DMS53 treated with DMSO at 0.1 percent for 48 hours (cell line): ENCODE measurements at regions not wholly inside any gene's neighbourhood (a gene's known extent, or its start where the extent isn't known, plus 50 kb on each side); places are given as distances from the start of the nearest gene placed in this dataset.
"Not testable (repeated sequence)": the region's sequence is repeated elsewhere in the genome, so short reads cannot be mapped to it uniquely, and the experiment has no call there.

Experiments
- DNase-seq: peaks from one replicate; lab custom pipeline; 2025; ENCODE audit not compliant: unreplicated experiment; lab: John Stamatoyannopoulos, UW

DNA sequence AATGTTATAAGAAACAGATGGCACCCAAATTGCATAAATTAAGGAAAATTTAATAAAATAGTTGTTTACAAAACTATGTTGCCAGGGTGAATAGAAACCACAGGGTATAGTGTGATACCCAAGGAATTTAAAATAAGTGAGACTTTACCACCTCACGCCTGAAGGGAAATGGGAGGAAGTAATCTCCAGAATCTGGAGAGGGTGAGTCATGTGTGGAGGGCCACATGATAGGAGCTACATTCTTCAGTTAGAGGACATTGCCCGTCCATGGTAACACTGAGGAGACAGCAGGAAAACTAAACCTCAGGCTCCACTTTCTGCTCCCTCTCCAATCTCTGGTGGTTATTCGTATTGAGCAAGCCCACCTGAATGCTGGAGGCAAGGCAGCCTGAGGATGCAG lies 97.2 kb upstream of the NXPH2 start:
- DNase-seq = peak; percentile 0

DNA sequence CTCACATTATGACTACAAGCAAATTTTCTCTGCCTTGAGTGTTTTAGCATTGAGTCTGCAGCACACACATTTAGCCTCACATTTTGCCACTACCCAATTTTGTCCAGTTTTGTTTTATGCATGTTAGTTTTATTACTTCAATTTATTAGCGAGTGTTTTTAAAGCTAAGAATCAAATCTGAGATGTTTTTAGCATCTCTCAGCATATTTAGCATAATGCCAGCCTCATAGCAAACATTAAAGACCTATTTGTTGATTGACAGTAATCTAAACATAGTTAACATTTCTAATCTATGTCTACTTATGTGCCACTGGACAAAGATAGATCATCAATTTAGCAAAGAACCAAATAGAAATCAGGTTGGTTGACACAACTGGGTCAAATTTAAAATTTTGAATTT lies 94.1 kb upstream of the NXPH2 start:
- no peak for DNase-seq

DNA sequence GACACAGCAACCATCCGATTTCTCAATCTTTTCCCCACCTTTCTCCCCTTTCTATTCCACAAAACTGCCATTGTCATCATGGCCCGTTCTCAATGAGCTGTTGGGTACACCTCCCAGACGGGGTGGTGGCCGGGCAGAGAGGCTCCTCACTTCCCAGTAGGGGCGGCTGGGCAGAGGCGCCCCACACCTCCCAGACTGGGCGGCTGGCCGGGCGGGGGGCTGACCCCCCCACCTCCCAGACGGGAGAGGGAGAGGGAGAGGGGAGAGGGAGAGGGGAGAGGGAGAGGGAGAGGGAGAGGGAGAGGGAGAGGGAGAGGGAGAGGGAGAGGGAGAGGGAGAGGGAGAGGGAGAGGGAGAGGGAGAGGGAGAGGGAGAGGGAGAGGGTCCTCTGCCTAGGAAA lies 91.9 kb upstream of the NXPH2 start:
- DNase-seq = not testable (repeated sequence)

DNA sequence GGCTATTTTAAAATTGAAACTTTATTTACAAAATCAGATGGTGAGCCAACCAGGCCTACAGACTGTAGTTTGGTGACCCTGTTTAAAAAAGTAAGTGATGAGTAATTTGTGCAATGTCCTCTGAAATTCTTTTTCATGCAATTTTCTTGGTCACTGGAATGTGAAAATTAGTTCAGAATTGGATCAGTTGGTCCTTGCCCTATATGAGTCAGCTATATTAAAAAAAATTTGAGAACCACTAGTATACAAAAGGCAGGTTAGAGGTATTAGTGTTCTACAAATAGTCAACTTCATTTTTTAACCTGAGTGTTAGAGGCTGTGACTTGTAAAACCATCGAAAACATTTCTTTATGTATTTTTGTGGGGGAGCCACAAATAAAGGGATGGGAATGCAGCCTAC lies 91.1 kb upstream of the NXPH2 start:
- DNase-seq = no peak

DNA sequence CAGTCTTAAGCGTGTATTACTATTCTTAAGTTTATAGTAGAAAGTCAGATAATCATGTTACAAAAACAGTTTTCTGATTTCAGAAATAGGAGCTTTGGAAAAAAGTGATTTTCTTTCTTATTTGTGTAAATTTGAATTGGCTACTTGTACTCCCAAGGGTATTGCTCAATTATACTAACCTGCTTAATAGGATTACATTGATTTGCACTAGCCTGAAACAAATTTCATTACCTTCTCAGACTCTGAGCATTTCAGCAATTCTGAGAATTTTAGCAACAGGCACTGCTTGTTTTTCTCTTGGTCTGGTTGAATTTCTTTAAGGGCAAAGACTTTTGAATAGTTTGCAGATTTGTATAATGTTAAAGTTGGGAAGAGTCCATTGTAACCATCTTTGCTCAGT lies 87.2 kb upstream of the NXPH2 start:
- no peak for DNase-seq

DNA sequence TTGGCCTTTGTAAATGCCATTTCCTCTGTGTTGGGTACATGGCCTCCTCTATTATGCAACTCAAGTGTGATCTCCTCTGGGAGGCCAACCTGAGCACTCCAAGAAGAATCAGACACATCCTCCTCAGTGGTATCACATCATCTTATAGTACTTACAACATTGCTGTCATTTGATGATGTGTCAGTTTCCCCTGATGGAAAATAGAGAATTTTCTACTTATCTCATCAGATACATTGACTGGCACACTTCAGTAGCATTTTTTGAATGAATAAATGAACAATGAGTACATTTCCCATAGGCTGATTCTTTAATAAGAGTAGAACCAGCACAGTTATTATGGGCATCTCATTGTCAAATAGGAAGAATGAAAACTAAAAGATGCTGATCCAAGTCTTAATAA lies 86.6 kb upstream of the NXPH2 start:
- DNase-seq = no peak

DNA sequence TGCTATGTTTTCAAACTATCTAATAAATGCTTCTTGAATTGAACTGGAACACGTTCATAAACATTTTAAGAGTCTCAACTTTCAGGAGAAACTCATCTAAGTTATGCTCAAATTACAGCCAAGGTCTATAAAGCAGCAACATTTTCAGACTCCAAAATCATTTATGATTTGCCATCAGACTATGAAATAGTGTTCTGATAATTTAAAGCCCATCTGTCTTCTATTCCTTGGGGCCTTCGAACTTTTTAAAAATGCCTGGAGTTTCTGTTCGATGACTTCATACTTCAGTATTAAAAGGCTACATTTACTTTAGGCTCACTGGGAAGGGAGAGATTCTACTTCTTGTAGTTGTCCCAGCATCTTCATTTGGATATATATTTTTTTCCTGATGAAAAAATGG lies 73.6 kb upstream of the NXPH2 start:
- no peak for DNase-seq

DNA sequence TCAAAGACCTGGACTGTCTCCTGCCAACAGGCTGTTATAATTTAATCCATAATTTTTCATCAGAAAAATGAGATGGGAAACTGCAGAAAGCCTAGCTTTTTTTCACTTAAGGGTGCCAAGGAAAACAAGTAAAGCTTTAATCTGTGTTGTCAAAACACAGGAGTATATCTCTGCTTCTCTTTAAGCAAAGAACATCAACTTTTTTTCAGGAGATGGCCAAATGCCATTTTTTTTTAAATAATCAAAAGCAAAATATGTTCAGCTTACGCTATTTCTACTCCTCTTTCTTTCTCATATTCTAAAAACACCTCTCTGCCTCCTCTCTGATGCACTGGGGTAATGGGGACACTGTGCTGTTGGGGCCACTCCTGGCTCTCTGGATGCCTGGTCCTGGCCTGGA lies 73.1 kb upstream of the NXPH2 start:
- DNase-seq = no peak

DNA sequence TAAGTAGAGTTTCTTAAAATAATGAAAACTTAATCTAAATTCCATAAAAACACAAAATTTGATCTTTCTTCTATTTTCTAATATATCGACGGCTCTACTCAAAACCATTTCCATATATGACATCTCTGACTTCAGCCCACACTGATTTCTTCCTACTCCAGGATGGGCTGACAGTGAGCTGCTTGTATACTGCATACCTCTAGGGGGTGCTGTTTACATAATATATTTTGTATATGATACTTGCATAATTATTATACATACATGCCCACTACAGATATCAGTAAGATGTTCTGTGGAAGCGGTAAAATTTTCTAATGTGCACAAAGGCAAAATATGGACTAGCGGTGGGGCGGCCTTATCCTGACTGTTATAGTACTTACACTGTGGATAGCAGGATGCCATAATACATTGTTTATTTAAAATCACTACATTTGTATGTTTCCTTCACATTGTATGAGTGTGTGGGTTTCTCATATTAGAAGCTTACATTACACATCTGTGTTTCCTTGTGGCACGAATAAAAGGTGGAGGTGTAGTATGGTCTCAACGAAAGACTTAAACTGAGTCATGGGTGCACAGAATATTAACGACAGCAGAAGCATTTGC lies 66.1 kb upstream of the NXPH2 start:
- DNase-seq = peak; percentile 0

DNA sequence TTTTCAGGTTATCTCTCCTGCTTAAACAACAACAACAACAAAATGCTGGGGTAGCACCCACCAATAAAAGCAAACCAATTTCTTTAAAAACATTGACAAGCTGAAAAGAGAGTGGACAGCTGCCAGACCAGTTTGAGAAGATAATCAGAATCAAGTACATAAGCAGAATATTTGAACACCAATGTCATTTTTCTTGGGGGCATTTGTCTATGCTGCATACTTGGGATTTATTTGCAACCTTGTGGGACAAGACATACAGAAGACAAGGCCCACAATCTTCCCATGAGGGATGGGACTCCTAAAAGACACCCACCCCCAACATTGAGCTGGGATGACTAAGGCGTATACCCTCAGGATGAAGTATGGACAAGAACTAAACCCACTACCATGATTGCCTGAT lies 62.2 kb upstream of the NXPH2 start:
- DNase-seq = no peak

DNA sequence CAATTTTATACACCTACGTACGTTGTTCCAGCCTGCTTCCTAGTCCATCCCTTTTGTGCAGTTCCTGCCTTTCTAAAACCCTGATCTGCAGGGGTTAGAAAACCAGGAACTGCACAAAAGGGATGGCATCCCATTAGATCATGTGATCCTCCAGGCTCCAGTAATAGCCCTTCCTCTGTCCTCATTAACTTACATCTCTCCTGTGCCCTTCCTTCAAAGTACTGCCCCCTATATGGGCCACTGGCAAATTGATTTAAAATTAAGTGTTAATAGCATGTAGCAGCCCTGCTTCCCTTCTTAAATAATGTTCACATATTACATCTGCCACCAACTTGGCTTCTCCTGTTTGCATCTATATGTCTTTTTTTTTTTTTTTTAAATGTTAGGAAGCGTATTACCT lies 61.3 kb upstream of the NXPH2 start:
- no peak for DNase-seq

DNA sequence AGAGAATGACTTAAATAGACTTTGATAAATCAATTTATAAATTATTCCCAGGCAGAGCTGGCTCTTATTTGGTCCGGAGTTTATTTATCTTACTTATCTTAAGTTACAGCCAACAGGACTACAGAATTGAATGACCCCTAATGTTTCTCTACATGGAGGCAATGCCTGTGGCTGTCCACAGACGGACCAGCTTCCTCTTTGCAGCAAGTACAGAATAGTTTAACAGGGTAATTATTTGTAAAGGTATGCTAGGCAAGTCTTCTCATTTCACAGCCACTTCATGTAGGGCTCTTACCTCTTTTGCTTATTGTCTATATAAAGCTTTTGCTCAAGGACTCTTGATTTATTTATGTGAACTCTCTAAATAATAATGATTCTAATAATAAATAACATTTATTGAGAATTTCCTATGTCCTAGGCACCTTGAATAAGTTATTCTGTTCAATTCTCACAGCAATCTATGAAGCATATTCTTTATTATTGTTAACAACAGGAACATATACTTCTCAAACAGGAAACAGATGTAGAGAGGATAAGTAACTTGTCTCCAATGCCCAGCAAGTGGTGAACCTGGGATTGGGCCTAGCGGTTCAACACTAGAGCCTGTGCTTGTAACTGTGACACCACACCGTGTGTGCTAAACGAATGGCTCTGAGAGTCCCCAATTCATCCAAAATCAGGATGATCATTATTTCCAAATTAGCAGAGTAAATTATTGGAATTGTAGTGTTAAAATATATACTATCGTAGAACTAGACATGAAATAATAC lies 58.8 kb upstream of the NXPH2 start:
- DNase-seq = no peak

DNA sequence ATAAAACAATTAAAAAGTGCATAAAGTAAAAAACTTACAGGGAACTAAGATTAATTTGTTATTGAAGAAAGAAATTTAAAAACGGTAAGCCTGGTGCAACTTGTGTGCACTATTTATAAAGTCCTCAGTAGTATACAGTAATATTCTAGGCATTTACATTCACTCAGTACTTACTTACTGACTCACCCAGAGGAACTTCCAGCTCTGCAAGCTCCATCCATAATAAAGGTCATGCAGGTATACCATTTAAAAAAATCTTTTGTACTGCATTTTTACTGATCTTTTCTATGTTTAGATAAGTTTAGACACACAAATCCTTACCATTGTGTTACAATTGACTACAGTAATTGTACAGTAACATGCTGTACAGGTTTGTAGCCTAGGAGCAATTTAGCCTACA lies 51.5 kb upstream of the NXPH2 start:
- no peak for DNase-seq

DNA sequence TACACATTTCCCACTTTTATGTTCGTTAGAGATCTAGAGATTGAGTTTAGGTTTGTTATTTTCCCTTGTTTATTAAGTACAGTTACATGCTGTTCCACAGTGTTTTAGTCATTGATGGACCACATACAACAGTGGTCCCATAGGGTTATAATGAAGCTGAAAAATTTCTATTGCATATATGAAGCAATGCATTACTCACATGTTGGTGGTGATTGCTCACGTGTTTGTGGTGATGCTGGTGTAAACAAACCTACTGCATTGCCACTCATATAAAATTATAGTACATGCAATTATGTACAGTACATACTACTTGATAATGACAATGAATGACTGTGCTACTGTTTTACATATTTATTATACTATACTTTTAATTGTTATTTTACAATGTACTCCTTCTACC lies 51.0 kb upstream of the NXPH2 start:
- no peak for DNase-seq

DNA sequence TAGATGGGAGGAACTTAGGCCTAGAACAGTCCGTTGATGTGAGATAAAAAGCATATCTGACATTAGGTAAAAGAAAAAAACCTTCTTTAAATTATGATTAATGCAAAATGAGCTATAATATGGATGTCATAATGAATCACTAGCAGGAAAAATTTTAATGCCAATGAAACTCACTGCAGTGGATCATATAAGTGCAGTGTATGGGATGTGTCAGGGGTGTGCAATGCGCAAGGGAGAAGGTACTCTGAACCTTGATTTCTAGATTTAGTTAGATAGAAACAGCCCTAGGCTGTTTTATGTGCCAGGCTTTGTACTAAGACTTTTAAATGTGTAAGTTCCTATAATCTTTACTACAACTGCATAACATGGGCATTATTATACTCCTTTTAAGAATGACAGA lies 50.4 kb upstream of the NXPH2 start:
- no peak for DNase-seq
